Activated CD8-positive, alpha-beta T cell treated with anti-CD3 and anti-CD28 coated beads for 36 hours (primary cell): ENCODE measurements at regions not wholly inside any gene's neighbourhood (a gene's known extent, or its start where the extent isn't known, plus 50 kb on each side); places are given as distances from the start of the nearest gene placed in this dataset.

Experiments used
- ATAC-seq: fragments of 200-7000 bp; cut with Tn5 transposase; one replicate; pipeline ENCODE4 v1.10.0; 2021; ENCODE audit warnings: mild to moderate bottlenecking, moderate library complexity
- CTCF ChIA-PET: fragments of 350-600 bp; sonication (Branson Sonifier 250); formaldehyde crosslinking; loops from one replicate; lab custom pipeline; 2021; ENCODE audit warnings: antibody characterized with exemption; lab: Charles Lee
- POLR2A ChIA-PET: fragments of 350-600 bp; sonication (Branson Sonifier 250); formaldehyde crosslinking; loops from one replicate; lab custom pipeline; 2021; ENCODE audit warnings: antibody characterized with exemption; lab: Charles Lee
- DNase-seq: peaks from one replicate; pipeline ENCODE4 v3.0.0-alpha.2; 2020
- H3K27ac Mint-ChIP-seq: one replicate; pipeline ENCODE4 v1.8.0; 2021; ENCODE audit warnings: mild to moderate bottlenecking, mixed read lengths
- H3K27me3 Mint-ChIP-seq: one replicate; pipeline ENCODE4 v1.8.0; 2021; ENCODE audit warnings: mixed read lengths
- H3K36me3 Mint-ChIP-seq: one replicate; pipeline ENCODE4 v1.8.0; 2021; ENCODE audit warnings: low read depth, mixed read lengths
- H3K4me1 Mint-ChIP-seq: one replicate; pipeline ENCODE4 v1.8.0; 2021; ENCODE audit warnings: low read depth, mixed read lengths
- H3K4me3 Mint-ChIP-seq: one replicate; pipeline ENCODE4 v1.8.0; 2021; ENCODE audit warnings: mild to moderate bottlenecking, moderate library complexity, mixed read lengths
- H3K9me3 Mint-ChIP-seq: one replicate; pipeline ENCODE4 v1.8.0; 2021; ENCODE audit warnings: mixed read lengths
- intact Hi-C: fragments of 100-400 bp; cut with micrococcal nuclease; formaldehyde crosslinking; loops from one replicate; pipeline ENCODE4 v1.10.0; 2022
- TF ChIP-seq, protein P1 (sequence below): fragments of 200-600 bp; IDR thresholded peaks from one replicate; pipeline ENCODE4 v1.8.0; 2022; ENCODE audit warnings: antibody characterized with exemption, mild to moderate bottlenecking

DNA sequence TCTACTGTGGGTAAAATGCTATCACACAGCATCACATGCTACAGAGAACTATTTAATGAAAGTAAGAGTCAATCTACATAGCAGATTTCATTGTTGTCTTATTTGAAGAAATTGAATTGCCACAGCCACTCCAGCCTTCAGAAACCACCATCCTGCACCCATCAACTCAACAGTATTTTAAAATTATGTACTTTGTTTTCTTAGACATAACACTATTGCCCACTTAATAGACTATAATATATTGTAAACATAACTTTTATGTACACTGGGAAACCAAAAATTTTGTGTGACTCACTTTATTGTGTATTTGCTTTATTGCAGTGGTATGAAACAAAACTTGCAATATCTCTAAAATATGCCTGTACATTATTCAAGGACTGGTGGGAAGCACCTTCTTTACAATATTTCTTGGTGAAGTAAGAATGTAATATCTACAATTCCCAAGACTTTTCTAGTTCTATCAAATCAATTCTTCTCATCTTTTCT lies 133.0 kb downstream of the DUSP10 start:
- H3K4me1 Mint-ChIP-seq, result no peaks in the 10 kb centered on the region
- ChIA-PET POLR2A (no interaction called here), CTCF (no interaction called here)
- no peak overlapping the region for H3K27ac Mint-ChIP-seq
- no peak overlapping the region for H3K4me3 Mint-ChIP-seq
- TF ChIP-seq, protein P1, sequence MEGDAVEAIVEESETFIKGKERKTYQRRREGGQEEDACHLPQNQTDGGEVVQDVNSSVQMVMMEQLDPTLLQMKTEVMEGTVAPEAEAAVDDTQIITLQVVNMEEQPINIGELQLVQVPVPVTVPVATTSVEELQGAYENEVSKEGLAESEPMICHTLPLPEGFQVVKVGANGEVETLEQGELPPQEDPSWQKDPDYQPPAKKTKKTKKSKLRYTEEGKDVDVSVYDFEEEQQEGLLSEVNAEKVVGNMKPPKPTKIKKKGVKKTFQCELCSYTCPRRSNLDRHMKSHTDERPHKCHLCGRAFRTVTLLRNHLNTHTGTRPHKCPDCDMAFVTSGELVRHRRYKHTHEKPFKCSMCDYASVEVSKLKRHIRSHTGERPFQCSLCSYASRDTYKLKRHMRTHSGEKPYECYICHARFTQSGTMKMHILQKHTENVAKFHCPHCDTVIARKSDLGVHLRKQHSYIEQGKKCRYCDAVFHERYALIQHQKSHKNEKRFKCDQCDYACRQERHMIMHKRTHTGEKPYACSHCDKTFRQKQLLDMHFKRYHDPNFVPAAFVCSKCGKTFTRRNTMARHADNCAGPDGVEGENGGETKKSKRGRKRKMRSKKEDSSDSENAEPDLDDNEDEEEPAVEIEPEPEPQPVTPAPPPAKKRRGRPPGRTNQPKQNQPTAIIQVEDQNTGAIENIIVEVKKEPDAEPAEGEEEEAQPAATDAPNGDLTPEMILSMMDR, result no peak
- H3K36me3 Mint-ChIP-seq, result no peaks in the 10 kb centered on the region
- H3K27me3 Mint-ChIP-seq, result no peaks in the 10 kb centered on the region
- no peak for ATAC-seq
- no peaks in the 10 kb centered on the region for H3K9me3 Mint-ChIP-seq
- intact Hi-C loops, result no loop called here
- no peak for DNase-seq

DNA sequence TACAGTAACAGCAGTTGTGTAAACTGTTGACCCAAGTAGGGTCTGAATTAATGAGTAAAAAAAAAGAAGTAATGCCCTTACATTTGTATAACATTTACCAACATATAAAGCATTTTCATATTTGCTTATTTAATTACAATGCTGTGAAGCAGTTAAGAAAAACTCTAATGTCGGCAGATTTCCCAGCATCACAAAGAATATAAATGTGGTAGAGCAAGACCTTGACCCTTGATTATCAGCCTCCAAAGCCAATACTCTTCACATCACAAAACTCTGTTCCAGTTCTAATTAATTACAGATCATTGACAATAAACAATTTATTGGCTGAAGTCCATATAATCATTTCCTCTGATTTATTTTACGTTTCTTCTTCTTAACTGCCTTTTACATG lies 130.2 kb downstream of the DUSP10 start:
- Mint-ChIP-seq H3K36me3 (no peaks in the 10 kb centered on the region), H3K9me3 (no peaks in the 10 kb centered on the region), H3K4me1 (no peaks in the 10 kb centered on the region), H3K27me3 (no peaks in the 10 kb centered on the region), H3K4me3 (no peak overlapping the region), H3K27ac (no peak overlapping the region)
- POLR2A ChIA-PET, result no interaction called here
- CTCF ChIA-PET, result no interaction called here
- TF ChIP-seq, protein P1, result no peak
- ATAC-seq, result no peak
- intact Hi-C loops, result loop anchor here (10.0 kb wide), 2 partner anchors 57 to 127 kb away; no protein-coding TSS in a partner anchor
- no peak for DNase-seq

DNA sequence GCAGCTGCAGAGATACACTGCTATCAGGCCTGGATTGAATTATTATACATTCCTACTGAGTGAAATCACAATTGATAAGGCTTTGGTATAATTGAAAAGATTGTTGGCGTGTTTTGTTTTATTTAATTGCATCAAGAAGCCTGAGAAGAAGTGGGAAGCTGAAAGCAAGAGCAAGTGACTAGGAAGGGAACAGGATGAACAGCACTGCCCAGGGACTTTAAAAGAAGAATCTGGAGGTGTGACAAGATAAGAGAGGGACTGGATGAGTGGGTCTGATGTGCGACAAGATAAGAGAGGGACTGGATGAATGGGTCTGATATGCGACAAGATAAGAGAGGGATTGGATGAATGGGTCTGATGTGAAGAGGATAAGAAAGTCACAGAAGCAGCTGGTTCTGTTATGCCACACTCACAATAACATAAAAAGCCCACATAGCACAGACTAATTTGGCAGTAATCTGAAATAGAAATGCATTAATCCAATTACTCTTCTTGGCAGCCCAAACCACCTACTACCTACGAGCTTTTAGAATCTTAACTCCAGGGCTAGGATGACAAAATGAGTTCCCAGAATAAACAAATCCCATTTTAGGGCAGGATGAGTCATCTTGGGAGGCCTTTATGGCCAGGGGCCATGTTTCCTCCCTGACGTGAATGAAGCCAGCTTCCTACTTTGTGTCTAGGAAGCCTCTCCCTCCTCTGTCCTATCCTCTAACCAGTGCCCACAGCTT lies 129.7 kb downstream of the DUSP10 start:
- Mint-ChIP-seq H3K27ac (no peak overlapping the region), H3K36me3 (no peaks in the 10 kb centered on the region), H3K9me3 (no peaks in the 10 kb centered on the region), H3K4me1 (no peaks in the 10 kb centered on the region), H3K27me3 (no peaks in the 10 kb centered on the region), H3K4me3 (no peak overlapping the region)
- ChIA-PET CTCF (no interaction called here), POLR2A (no interaction called here)
- TF ChIP-seq, protein P1, result no peak
- DNase-seq, result no peak
- no peak for ATAC-seq
- intact Hi-C loops, result loop anchor here (10.0 kb wide), 2 partner anchors 57 to 127 kb away; no protein-coding TSS in a partner anchor

DNA sequence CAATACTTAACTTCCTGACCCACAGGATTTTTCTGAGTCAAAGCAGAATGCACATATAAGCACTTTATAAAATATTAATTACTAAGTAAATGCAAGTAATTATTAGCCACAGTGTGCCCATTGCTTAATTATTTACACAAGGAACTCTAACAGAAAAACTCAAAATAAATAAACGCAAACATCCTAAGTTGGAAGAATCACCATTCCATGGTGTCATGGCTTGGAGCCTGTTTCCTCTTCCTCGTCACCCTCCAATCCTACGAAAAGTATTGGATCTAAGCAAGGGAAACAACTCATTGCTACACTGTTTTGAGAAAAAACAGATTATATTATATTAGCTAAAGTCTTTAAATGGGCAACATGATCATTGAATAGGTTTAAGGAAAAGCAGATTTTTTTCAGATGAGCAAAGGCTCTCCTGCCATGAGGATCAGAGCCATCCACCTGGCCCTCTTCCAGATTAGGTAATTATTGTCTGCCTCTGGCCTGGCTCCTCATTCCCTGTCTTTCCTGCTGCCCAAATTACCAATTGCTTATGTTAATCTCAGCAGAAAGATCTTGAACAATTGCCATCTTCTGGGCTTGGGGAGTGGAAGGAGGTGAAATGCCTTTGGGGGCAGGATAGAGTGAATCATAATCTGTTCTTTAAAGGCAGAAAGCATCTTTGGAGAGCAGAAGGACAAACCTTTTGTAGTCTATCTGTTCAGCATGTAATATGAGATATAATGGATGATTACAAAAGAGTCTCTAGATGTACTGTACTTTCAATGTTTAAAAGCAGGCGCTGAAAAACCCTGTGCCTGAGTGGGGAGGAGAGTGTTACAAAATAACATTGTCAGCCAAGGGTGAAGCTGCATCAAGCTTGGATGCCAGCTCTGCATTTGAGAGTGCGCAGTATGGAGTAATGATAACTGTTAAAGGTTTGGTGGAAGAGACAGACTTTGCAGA lies 121.2 kb downstream of the DUSP10 start:
- ChIA-PET POLR2A (interaction anchor here (0.9 kb wide), 1 partner anchor 121 kb away, joined by 3 read pairs; the partner anchor contains the start of gene DUSP10), CTCF (interaction anchor here (1.2 kb wide), 2 partner anchors 14 to 86 kb away, joined by 3 read pairs; no protein-coding TSS in a partner anchor)
- Mint-ChIP-seq H3K27me3 (peaks cover 2% of the 10 kb centered on the region), H3K36me3 (no peaks in the 10 kb centered on the region), H3K9me3 (no peaks in the 10 kb centered on the region), H3K4me3 (no peak overlapping the region), H3K4me1 (no peaks in the 10 kb centered on the region), H3K27ac (no peak overlapping the region)
- no peak for DNase-seq
- ATAC-seq, result no peak
- intact Hi-C loops, result no loop called here
- TF ChIP-seq, protein P1, result no peak
